GM19463 (cell line): ENCODE measurements at regions not wholly inside any gene's neighbourhood (a gene's known extent, or its start where the extent isn't known, plus 50 kb on each side); places are given as distances from the start of the nearest gene placed in this dataset.
"Not testable (repeated sequence)": the region's sequence is repeated elsewhere in the genome, so short reads cannot be mapped to it uniquely, and the experiment has no call there.

Experiments
- ATAC-seq: cut with Tn5 transposase; IDR thresholded peaks from one replicate; pipeline ENCODE4 v1.9.1; 2021; ENCODE audit warnings: mild to moderate bottlenecking, moderate library complexity; ENCODE audit not compliant: unreplicated experiment

DNA sequence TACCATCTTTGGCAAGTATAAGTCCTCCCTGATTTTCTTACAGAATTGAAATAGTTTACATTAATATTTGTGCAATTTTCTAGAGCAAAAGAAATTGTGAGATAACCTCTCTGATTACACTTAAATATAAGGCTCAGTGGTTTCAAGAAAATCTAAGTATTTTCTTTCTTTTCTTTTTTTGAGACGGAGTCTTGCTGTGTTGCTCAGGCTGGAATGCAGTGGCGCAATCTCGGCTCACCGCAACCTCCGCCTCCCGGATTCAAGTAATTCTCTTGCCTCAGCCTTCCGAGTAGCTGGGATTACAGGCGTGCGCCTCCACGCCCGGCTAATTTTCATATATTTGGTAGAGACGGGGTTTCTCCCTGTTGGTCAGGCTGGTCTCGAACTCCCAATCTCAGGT, 813.9 kb upstream of the SLC10A2 start:
- ATAC-seq: not testable (repeated sequence)

- ATAC-seq: no peak
Observed at GRCh38 chr13:103878891-103879605, 812.8 kb upstream of the SLC10A2 start.

DNA sequence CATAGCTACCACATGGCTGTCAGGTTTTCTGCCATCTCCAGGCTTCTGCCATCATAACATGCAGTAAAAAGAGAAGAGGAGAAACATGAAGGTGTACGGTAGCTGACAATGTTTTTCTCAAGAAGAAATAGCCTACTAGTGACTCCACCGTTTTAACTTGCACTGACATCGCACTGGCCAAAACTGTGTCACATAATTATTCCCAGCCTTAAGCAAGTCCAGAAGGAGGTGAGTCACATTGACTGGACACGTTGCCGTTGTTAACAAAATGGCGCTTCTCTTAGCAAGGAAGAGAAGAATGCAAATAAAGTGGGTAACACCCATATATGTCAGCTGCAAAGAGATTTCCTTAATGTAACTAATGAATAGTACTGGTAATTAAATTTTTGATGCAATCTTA, 810.4 kb upstream of the SLC10A2 start:
- no peak for ATAC-seq

- ATAC-seq: no peak
Observed at GRCh38 chr13:103873725-103874124, 807.5 kb upstream of the SLC10A2 start.

GRCh38 chr13:103866048-103866447, 799.8 kb upstream of the SLC10A2 start:
- no peak for ATAC-seq

GRCh38 chr13:103862525-103862924, 796.3 kb upstream of the SLC10A2 start:
- no peak for ATAC-seq

DNA sequence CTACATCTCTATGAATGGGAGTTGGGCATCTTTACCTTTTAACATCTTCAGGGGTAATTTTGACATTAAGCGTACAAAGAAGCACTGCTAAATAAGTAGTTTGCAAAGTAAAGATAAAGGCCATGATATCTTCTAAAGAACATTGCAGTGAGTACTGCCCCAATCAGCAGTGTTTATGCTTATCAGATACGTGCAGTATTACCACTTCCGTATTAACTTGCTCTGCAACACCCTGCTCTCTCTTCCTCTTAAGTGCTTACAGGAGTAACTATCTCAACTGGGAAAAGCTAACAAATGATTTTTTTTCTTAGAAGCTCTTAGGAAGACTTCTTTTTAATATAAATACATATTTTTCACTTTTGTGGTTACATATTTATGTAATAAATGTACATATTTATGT, 793.7 kb upstream of the SLC10A2 start:
- ATAC-seq: no peak

DNA sequence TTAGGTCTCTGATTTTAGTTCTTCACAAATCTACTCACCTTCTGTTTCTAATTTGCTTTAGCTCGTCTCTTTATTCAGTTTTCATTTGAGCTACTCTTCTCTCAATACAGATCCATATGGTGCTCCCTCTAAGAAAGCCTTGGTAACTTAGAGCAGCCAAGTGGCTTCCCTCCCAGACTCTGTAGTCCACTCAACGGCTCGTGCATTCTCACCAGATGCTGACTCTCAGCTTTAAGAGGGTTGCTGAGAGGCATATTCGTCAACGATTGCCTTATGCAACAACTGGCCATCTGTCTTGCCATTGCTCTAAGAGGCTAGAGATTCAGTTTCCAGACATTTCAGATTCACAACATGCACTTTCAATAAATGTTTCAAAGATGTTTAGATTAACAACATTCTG, 785.8 kb upstream of the SLC10A2 start:
- no peak for ATAC-seq

DNA sequence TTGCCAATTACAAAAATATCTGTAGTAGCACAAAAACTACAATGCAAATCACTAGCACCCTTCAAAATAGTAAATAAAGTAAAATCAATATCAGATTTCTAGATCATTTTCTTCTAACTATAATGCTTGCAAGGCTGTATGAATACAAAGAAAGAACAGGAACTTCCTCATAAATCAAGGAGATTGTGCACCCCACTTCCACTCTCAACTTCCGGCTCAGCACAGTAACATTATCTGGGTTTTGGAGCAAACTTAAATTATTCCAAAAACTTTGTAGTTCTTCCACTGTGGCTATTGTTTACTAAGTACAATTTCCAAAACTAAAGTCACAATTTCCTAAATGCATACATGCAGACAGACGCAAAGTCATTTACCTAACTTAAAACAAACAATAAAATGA, 778.3 kb upstream of the SLC10A2 start:
- no peak for ATAC-seq

GRCh38 chr13:103839460-103839859, 773.2 kb upstream of the SLC10A2 start:
- no peak for ATAC-seq

DNA sequence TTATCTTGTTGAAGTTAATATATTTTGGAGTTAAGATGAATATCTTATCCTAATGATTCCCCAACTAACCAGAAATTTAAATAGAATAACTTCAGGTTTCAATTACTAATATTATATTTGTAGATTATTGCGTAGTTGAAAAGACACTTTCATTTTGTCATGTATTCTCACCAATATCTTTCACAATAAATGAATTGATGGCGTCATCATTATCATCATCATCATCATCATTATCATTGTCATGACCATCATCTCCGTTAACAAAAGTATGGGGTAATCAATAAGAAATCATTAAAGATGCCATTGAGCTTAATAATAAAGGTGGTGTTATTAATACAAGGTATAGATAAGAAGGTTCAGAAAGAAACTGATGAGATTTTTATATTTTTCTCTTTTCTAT, 768.8 kb upstream of the SLC10A2 start:
- no peak for ATAC-seq

- ATAC-seq: no peak
Observed at GRCh38 chr13:103833294-103833852, 767.2 kb upstream of the SLC10A2 start.

- ATAC-seq: no peak
Observed at GRCh38 chr13:103815619-103816018, 749.4 kb upstream of the SLC10A2 start.

GRCh38 chr13:103812971-103813370, 746.8 kb upstream of the SLC10A2 start:
- ATAC-seq: no peak

DNA sequence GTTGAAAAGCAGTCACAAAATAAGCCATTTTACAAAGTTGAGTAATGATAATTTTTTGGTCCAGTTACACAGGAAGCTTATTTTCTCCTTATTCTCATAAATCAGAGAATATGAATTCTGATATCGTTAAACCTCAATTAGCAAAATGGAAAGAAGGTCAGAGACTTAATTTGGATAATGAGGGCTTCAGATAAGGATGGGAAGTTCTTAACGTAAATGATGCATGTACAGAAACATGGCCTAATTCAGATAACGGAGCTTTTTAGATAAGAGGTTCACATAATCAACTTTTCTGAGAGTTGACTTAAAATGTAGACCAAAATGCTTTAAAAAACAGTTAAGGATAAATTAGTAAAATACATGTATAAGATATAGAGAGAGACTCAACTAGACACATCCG, 746.3 kb upstream of the SLC10A2 start:
- no peak for ATAC-seq

- no peak for ATAC-seq
Observed at GRCh38 chr13:103810026-103810425, 743.8 kb upstream of the SLC10A2 start.

DNA sequence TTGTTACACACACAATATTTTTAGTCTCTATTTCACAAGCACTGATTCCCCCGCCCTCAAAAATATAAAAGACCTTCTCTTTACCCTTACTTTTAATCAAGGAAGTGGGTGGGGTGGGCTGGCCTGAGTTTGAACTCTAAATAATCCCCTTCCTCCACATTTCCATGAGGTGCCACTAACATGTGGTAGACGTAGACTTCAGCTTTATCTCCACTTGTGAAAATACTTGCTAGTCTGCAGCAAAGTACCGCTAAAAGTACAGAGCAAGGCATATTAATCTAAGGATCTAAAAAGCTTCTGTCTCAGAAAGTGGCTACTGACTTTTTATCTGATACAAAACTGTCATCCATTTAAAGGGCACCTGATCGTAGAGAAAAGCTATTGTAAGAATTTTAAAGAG, 739.6 kb upstream of the SLC10A2 start:
- ATAC-seq: no peak

DNA sequence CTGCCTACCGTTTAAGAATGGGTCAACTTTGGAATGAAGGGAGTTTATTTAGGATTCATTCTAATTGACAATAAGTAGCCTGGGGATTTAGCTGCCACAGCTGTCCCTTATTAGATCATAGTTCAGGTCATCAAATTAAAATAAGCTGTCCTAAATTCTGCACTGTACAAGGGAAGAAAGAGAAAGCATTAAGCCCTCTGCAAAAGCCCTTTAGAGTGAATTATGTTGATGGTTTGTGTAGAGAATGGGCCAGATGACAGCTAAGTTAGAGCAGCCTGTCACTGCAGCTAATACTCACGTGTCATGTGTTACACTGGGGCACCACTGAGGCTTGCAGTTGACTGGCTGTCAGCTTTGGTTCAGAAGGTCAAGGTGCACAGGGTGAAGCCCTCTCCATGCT, 737.1 kb upstream of the SLC10A2 start:
- ATAC-seq: no peak

GRCh38 chr13:103799028-103799427, 732.8 kb upstream of the SLC10A2 start:
- ATAC-seq: no peak

GRCh38 chr13:103795892-103796478, 729.8 kb upstream of the SLC10A2 start:
- ATAC-seq: no peak

DNA sequence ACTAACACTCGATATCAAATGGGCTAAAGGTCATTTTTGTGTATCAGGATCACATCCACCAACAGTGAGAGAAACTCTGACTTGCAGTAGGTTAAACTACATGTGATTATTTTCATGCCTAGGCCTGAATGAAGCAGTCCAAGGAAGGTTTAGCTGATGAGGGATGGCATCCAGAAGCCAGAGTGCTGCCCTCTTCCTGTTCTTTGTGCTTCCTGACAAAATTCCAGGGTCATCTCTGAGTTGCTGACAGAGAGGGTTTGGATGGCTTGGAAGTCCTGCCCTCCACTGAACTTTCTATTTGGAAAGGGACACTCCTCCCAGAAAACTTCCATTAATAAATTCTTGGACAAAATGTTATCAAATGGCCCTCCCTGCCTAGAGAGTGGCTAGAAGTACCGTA, 728.3 kb upstream of the SLC10A2 start:
- ATAC-seq: no peak

DNA sequence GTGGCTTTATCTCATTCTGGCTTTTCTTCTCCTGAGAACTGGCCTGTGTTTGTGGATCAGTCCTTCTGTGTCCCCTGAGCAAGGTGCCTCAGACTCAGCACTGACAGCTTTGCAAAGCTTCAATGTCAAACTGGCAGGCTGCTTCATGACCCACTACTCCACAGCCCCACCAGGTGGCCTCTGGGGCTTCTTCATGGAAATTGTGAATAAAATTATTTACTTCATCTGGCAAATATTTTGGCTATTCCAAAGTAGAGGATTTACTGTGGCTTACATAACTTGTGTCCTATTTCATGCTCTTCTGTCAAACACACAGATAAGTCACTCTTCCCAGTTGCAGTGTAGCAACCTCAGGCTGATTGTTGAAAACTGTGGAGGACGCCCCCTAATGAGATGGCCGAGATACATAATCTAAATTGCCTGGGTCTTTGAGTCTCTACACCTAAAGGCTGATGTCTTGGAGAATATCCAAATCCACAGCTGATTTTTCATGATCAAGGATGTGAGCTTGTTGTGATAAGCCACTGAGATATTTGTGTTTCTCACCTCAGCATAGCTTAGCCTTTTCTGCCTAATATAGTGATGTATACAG, 721.9 kb upstream of the SLC10A2 start:
- ATAC-seq: no peak
